Astrocyte (in vitro differentiated cells and primary cell): ENCODE measurements at regions not wholly inside any gene's neighbourhood (a gene's known extent, or its start where the extent isn't known, plus 50 kb on each side); places are given as distances from the start of the nearest gene placed in this dataset.

Source experiments
- DNase-seq: peaks from one replicate; pipeline ENCODE4 v3.0.0-alpha.2; 2010; ENCODE audit warnings: low read depth
- FAIRE-seq: peaks from 2 replicates; lab custom pipeline; 2011; peaks lifted over from hg19 to GRCh38; lab: Jason Lieb, UNC
- H2AFZ ChIP-seq: 2 replicates; pipeline ENCODE4 v1.6.0; 2012; ENCODE audit warnings: low read depth, low read length, inconsistent platforms
- H3K27ac ChIP-seq: 2 replicates; pipeline ENCODE4 v1.5.1; 2011; ENCODE audit warnings: low read depth, low read length, inconsistent platforms
- H3K27me3 ChIP-seq: 2 replicates; pipeline ENCODE4 v1.6.0; 2011; ENCODE audit warnings: low read length, inconsistent platforms; ENCODE audit not compliant: insufficient read depth
- H3K36me3 ChIP-seq: 2 replicates; pipeline ENCODE4 v1.5.1; 2011; ENCODE audit warnings: low read length, inconsistent platforms; ENCODE audit not compliant: insufficient read depth
- H3K4me1 ChIP-seq: 2 replicates; pipeline ENCODE4 v1.5.1; 2011; ENCODE audit warnings: low read length, inconsistent platforms; ENCODE audit not compliant: insufficient read depth
- H3K4me2 ChIP-seq: 2 replicates; pipeline ENCODE4 v1.6.0; 2012; ENCODE audit warnings: low read length, inconsistent platforms
- H3K4me3 ChIP-seq: 2 replicates; pipeline ENCODE4 v1.5.1; 2011; ENCODE audit warnings: low read depth, mild to moderate bottlenecking, low read length, inconsistent platforms; ENCODE audit not compliant: insufficient read depth
- H3K79me2 ChIP-seq: 2 replicates; pipeline ENCODE4 v1.6.0; 2012; ENCODE audit warnings: mild to moderate bottlenecking, low read length, inconsistent platforms; ENCODE audit not compliant: insufficient read depth
- H3K9ac ChIP-seq: 2 replicates; pipeline ENCODE4 v1.6.0; 2012; ENCODE audit warnings: mild to moderate bottlenecking, low read length, inconsistent platforms
- H3K9me3 ChIP-seq: 2 replicates; pipeline ENCODE4 v1.5.1; 2012; ENCODE audit warnings: low read depth, mild to moderate bottlenecking, low read length, inconsistent platforms; ENCODE audit not compliant: insufficient read depth
- H4K20me1 ChIP-seq: 2 replicates; pipeline ENCODE4 v1.6.0; 2012; ENCODE audit warnings: low read length, inconsistent platforms; ENCODE audit not compliant: insufficient read depth
- H3K27ac Mint-ChIP-seq: one replicate; pipeline ENCODE4 v1.8.0; 2021; ENCODE audit warnings: mild to moderate bottlenecking, mixed read lengths; ENCODE audit not compliant: unreplicated experiment
- H3K27me3 Mint-ChIP-seq: one replicate; pipeline ENCODE4 v1.8.0; 2021; ENCODE audit warnings: low read depth, mixed read lengths; ENCODE audit not compliant: unreplicated experiment
- H3K36me3 Mint-ChIP-seq: one replicate; pipeline ENCODE4 v1.8.0; 2021; ENCODE audit warnings: low read depth, mixed read lengths; ENCODE audit not compliant: unreplicated experiment
- H3K4me1 Mint-ChIP-seq: one replicate; pipeline ENCODE4 v1.8.0; 2021; ENCODE audit warnings: low read depth, mixed read lengths; ENCODE audit not compliant: unreplicated experiment
- H3K4me3 Mint-ChIP-seq: one replicate; pipeline ENCODE4 v1.8.0; 2021; ENCODE audit warnings: mild to moderate bottlenecking, moderate library complexity, mixed read lengths; ENCODE audit not compliant: unreplicated experiment
- H3K9me3 Mint-ChIP-seq: one replicate; pipeline ENCODE4 v1.8.0; 2021; ENCODE audit warnings: mild to moderate bottlenecking, mixed read lengths; ENCODE audit not compliant: unreplicated experiment
- CTCF ChIP-seq: IDR thresholded peaks from 2 replicates; pipeline ENCODE4 v1.5.1; 2011; ENCODE audit warnings: low read depth, mild to moderate bottlenecking, inconsistent platforms, low read length, moderate library complexity; ENCODE audit not compliant: insufficient read depth
- EZH2 ChIP-seq: IDR thresholded peaks from 2 replicates; pipeline ENCODE4 v1.6.1; 2012; ENCODE audit warnings: mild to moderate bottlenecking, low read length, inconsistent platforms; ENCODE audit not compliant: insufficient read depth

GRCh38 chr9:129355631-129356030, 177.6 kb upstream of the IER5L start:
- Histone ChIP-seq H3K4me1 (peaks cover 10% of the 10 kb centered on the region), H3K9ac (no peak overlapping the region), H3K27me3 (no peaks in the 10 kb centered on the region), H3K79me2 (no peaks in the 10 kb centered on the region), H4K20me1 (no peaks in the 10 kb centered on the region), H3K4me2 (no peak overlapping the region), H3K36me3 (no peaks in the 10 kb centered on the region), H2AFZ (no peak overlapping the region), H3K4me3 (no peak overlapping the region), H3K27ac (no peak overlapping the region), H3K9me3 (peaks cover 9% of the 10 kb centered on the region)
- Mint-ChIP-seq H3K4me1 (peaks cover 5% of the 10 kb centered on the region), H3K36me3 (peaks cover 4% of the 10 kb centered on the region), H3K27ac (no peak overlapping the region), H3K9me3 (peaks cover 5% of the 10 kb centered on the region), H3K4me3 (no peak overlapping the region), H3K27me3 (peaks cover 2% of the 10 kb centered on the region)
- TF ChIP-seq CTCF (no peak), EZH2 (no peak)
- DNase-seq (no peak), FAIRE-seq (no peak)

- Histone ChIP-seq H2AFZ (no peak overlapping the region), H3K36me3 (no peaks in the 10 kb centered on the region), H3K27ac (no peak overlapping the region), H3K79me2 (no peaks in the 10 kb centered on the region), H4K20me1 (no peaks in the 10 kb centered on the region), H3K4me3 (no peak overlapping the region), H3K9me3 (peaks cover 9% of the 10 kb centered on the region), H3K27me3 (no peaks in the 10 kb centered on the region), H3K4me1 (peaks cover 10% of the 10 kb centered on the region), H3K9ac (no peak overlapping the region), H3K4me2 (no peak overlapping the region)
- FAIRE-seq = no peak
- Mint-ChIP-seq H3K27ac (no peak overlapping the region), H3K9me3 (peaks cover 5% of the 10 kb centered on the region), H3K36me3 (peaks cover 4% of the 10 kb centered on the region), H3K27me3 (peaks cover 2% of the 10 kb centered on the region), H3K4me1 (peaks cover 2% of the 10 kb centered on the region), H3K4me3 (no peak overlapping the region)
- DNase-seq = no peak
- no peak for TF ChIP-seq CTCF
- TF ChIP-seq EZH2 = no peak
These were observed 176.4 kb upstream of the IER5L start for GRCh38 chr9:129354498-129354897.

- Histone ChIP-seq H3K4me3 (no peak overlapping the region), H2AFZ (no peak overlapping the region), H3K36me3 (no peaks in the 10 kb centered on the region), H3K9me3 (peaks cover 9% of the 10 kb centered on the region), H3K9ac (no peak overlapping the region), H3K27ac (no peak overlapping the region), H3K27me3 (no peaks in the 10 kb centered on the region), H3K79me2 (no peaks in the 10 kb centered on the region), H3K4me2 (no peak overlapping the region), H3K4me1 (peaks cover 10% of the 10 kb centered on the region), H4K20me1 (no peaks in the 10 kb centered on the region)
- peaks cover 2% of the 10 kb centered on the region for H3K4me1 Mint-ChIP-seq
- FAIRE-seq (no peak), DNase-seq (no peak)
- no peak overlapping the region for H3K4me3 Mint-ChIP-seq
- H3K9me3 Mint-ChIP-seq = peaks cover 5% of the 10 kb centered on the region
- peaks cover 4% of the 10 kb centered on the region for H3K27me3 Mint-ChIP-seq
- no peak for TF ChIP-seq EZH2
- H3K27ac Mint-ChIP-seq = no peak overlapping the region
- H3K36me3 Mint-ChIP-seq = peaks cover 2% of the 10 kb centered on the region
These were observed 175.8 kb upstream of the IER5L start for GRCh38 chr9:129353697-129354336.
